ENCODE measurements at regions not wholly inside any gene's neighbourhood (a gene's known extent, or its start where the extent isn't known, plus 50 kb on each side); places are given as distances from the start of the nearest gene placed in this dataset.

GRCh38 chr10:33837736-33838135 lies 503.3 kb upstream of the NRP1 start:
- no peak overlapping the region for H2AFZ ChIP-seq (ENCODE audit: low read length)
- TF ChIP-seq CTCF (conservative IDR thresholded peaks at IDR 0.05), result 0 out of 3 replicates have a peak, but pooled peaks have one; percentile 16
- no peak overlapping the region for H3K9ac ChIP-seq (ENCODE audit: extremely low read depth, insufficient read length, low read length)
- H3K27me3 ChIP-seq (ENCODE audit: insufficient read depth, low read length), result no peaks in the 10 kb centered on the region
- no peak overlapping the region for H3K4ac ChIP-seq (ENCODE audit: low read depth, low read length)
- Mint-ChIP-seq H3K27me3 (ENCODE audit: low read depth) (no peaks in the 10 kb centered on the region), H3K4me3 (no peak overlapping the region), H3K4me1 (peaks cover 11 to 15% of the 10 kb centered on the region in 2 experiments), H3K36me3 (ENCODE audit: insufficient read depth in 1 of 3, low read depth in 3 of 3) (peaks cover 0 to 14% (median 6%) of the 10 kb centered on the region in 3 experiments; a peak in 4 of 7 replicates), H3K9me3 (peaks cover 3 to 9% of the 10 kb centered on the region in 2 experiments; a peak in 3 of 5 replicates), H3K27ac (no peak overlapping the region)
- H3K9me3 ChIP-seq (ENCODE audit: control insufficient read depth, low read depth, low read length), result no peaks in the 10 kb centered on the region
- no peak overlapping the region for H2BK12ac ChIP-seq (ENCODE audit: insufficient read length, low read depth, low read length)
- H3K79me1 ChIP-seq (ENCODE audit: insufficient read depth, low read depth, low read length, poor library complexity, severe bottlenecking), result no peaks in the 10 kb centered on the region
- no peak overlapping the region for H2BK5ac ChIP-seq (ENCODE audit: insufficient read length, low read length)
- H3K14ac ChIP-seq (ENCODE audit: insufficient read depth, low read length), result no peak overlapping the region
- no peaks in the 10 kb centered on the region for H3K4me1 ChIP-seq (ENCODE audit: insufficient read depth, low read length)
- no peak overlapping the region for H3T11ph ChIP-seq (ENCODE audit: low read length)
- no peaks in the 10 kb centered on the region for H4K20me1 ChIP-seq (ENCODE audit: control insufficient read depth, insufficient read depth, insufficient read length)
- no CpG with 5 or more reads among the region's 6 CpGs for WGBS (ENCODE audit: extremely low coverage, insufficient read length, low lambda C conversion rate)
- H2AK5ac ChIP-seq (ENCODE audit: insufficient read length, low read length), result no peak overlapping the region
- H3K23ac ChIP-seq (ENCODE audit: insufficient read length, low read depth, low read length), result no peak overlapping the region
- H3K23me2 ChIP-seq (ENCODE audit: insufficient read length, low read depth, low read length, poor library complexity, severe bottlenecking), result no peaks in the 10 kb centered on the region
- no peak overlapping the region for H3K27ac ChIP-seq (ENCODE audit: insufficient read length, low read depth, low read length)
- H3K56ac ChIP-seq (ENCODE audit: insufficient read length, low read depth, low read length), result no peak overlapping the region
- H3K79me2 ChIP-seq (ENCODE audit: insufficient read depth, low read length), result no peaks in the 10 kb centered on the region
- H4K91ac ChIP-seq (ENCODE audit: insufficient read length, low read depth, low read length), result no peak overlapping the region
- no peak for DNase-seq
- H2BK120ac ChIP-seq (ENCODE audit: low read depth, low read length, poor library complexity, severe bottlenecking), result no peak overlapping the region
- no peak overlapping the region for H2BK20ac ChIP-seq (ENCODE audit: low read depth, low read length, poor library complexity, severe bottlenecking)
- H2BK15ac ChIP-seq (ENCODE audit: low read depth, low read length), result no peak overlapping the region
- H4K5ac ChIP-seq (ENCODE audit: insufficient read length, low read depth, low read length), result no peak overlapping the region
- no peak overlapping the region for H4K8ac ChIP-seq (replicated peaks; ENCODE audit: insufficient read length, low read depth, low read length)
- H3K4me2 ChIP-seq (ENCODE audit: insufficient read depth, insufficient read length, low read length), result no peak overlapping the region
- no peak overlapping the region for H3K18ac ChIP-seq (ENCODE audit: insufficient read length, low read depth, low read length)

Measured in H9 (cell line).